GM12878 (cell line): ENCODE measurements at regions not wholly inside any gene's neighbourhood (a gene's known extent, or its start where the extent isn't known, plus 50 kb on each side); places are given as distances from the start of the nearest gene placed in this dataset.

Experiments used
- ATAC-seq: fragments of 200-7000 bp; cut with Tn5 transposase; 3 replicates; pipeline ENCODE4 v1.9.1; 2020; ENCODE audit warnings: mild to moderate bottlenecking, moderate library complexity
- BruUV-seq: library from RNA; stranded (reverse); fragments of 400-500 nt; replicated peaks from 2 replicates; lab custom pipeline; 2021; lab: Mats Ljungman, UMichigan
- CTCF ChIA-PET: fragments of 300-600 bp; sonication (Branson Sonifier 250); formaldehyde crosslinking; extraction: SDS; loops from one replicate; lab custom pipeline; 2021; ENCODE audit warnings: inconsistent platforms; lab: Yijun Ruan, JAX
- POLR2A ChIA-PET: fragments of 350-600 bp; formaldehyde crosslinking; extraction: SDS; loops from one replicate; lab custom pipeline; 2021; ENCODE audit warnings: inconsistent platforms; lab: Charles Lee
- RAD21 ChIA-PET: fragments of 300-600 bp; sonication (Branson Sonifier 250); formaldehyde crosslinking; loops from one replicate; lab custom pipeline; 2023; ENCODE audit warnings: antibody characterized with exemption; ENCODE audit not compliant: unreplicated experiment; lab: Charles Lee
- SMC1A ChIA-PET: fragments of 300-600 bp; sonication (Branson Sonifier 250); formaldehyde crosslinking; loops from one replicate; lab custom pipeline; 2023; ENCODE audit not compliant: unreplicated experiment, uncharacterized antibody; lab: Charles Lee
- DNase-seq: peaks from one replicate; pipeline ENCODE4 v3.0.0-alpha.2; 2011; ENCODE audit warnings: low read depth, low spot score
- FAIRE-seq: peaks from 3 replicates; lab custom pipeline; 2011; peaks lifted over from hg19 to GRCh38; lab: Jason Lieb, UNC
- H2AFZ ChIP-seq: 2 replicates; pipeline ENCODE4 v1.6.0; 2011; ENCODE audit warnings: low read depth, low read length, control low read depth; ENCODE audit not compliant: control insufficient read depth
- H3K27ac ChIP-seq: 2 replicates; pipeline ENCODE4 v1.5.1; 2011; ENCODE audit warnings: control low read depth; ENCODE audit not compliant: control insufficient read depth, insufficient read depth
- H3K27me3 ChIP-seq, 2 experiments: replicated peaks in 1 of 2; 2 replicates each; pipeline versions ENCODE4 v1.6.0 to v1.6.1; 2011; ENCODE audit warnings: low read length in 1 of 2; ENCODE audit not compliant: control insufficient read depth in 2 of 2, insufficient read depth in 2 of 2
- H3K36me3 ChIP-seq, 2 experiments: 2 replicates each; pipeline ENCODE4 v1.5.1; 2011; ENCODE audit warnings: low read length in 1 of 2; ENCODE audit not compliant: control insufficient read depth in 2 of 2, insufficient read depth in 2 of 2
- H3K4me1 ChIP-seq: 2 replicates; pipeline ENCODE4 v1.6.1; 2011; ENCODE audit warnings: mild to moderate bottlenecking, low read length, moderate library complexity, mixed read lengths; ENCODE audit not compliant: control insufficient read depth, insufficient read depth
- H3K4me2 ChIP-seq: 2 replicates; pipeline ENCODE4 v1.6.0; 2011; ENCODE audit warnings: control low read depth; ENCODE audit not compliant: control insufficient read depth, insufficient read depth
- H3K4me3 ChIP-seq: fragments of 200-600 bp; sonication (generic); 2 replicates; pipeline ENCODE4 v1.5.1; 2016
- H3K79me2 ChIP-seq: 2 replicates; pipeline ENCODE4 v1.6.0; 2011; ENCODE audit warnings: low read length; ENCODE audit not compliant: control insufficient read depth, insufficient read depth
- H3K9ac ChIP-seq: 2 replicates; pipeline ENCODE4 v1.8.0; 2011; ENCODE audit warnings: low read length, control low read depth, mixed read lengths; ENCODE audit not compliant: control insufficient read depth, insufficient read depth
- H3K9me3 ChIP-seq: replicated peaks from 3 replicates; pipeline ENCODE4 v1.5.1; 2011; ENCODE audit warnings: mild to moderate bottlenecking, low read length; ENCODE audit not compliant: control insufficient read depth, insufficient read depth
- H4K20me1 ChIP-seq: 2 replicates; pipeline ENCODE4 v1.6.0; 2011; ENCODE audit not compliant: control insufficient read depth, insufficient read depth
- NKRF ChIP-seq: fragments of 450-650 bp; conservative IDR thresholded peaks from 2 replicates; pipeline ENCODE4 v1.6.1; 2017; ENCODE audit warnings: mild to moderate bottlenecking, moderate library complexity
- NRF1 ChIP-seq: conservative IDR thresholded peaks from 2 replicates; pipeline ENCODE4 v1.6.1; 2011; ENCODE audit warnings: mild to moderate bottlenecking, low read depth, low read length, improper control_type of control experiment
- PKNOX1 ChIP-seq: fragments of 450-650 bp; IDR thresholded peaks from 2 replicates; pipeline ENCODE4 v1.6.1; 2016; ENCODE audit warnings: mild to moderate bottlenecking
- SIN3A ChIP-seq: IDR thresholded peaks from 2 replicates; pipeline ENCODE4 v1.6.1; 2012; ENCODE audit warnings: low read depth, low read length, improper control_type of control experiment
- TARDBP ChIP-seq: IDR thresholded peaks from 2 replicates; pipeline ENCODE4 v1.6.1; 2016; ENCODE audit warnings: borderline replicate concordance
- TCF12 ChIP-seq: IDR thresholded peaks from 2 replicates; pipeline ENCODE4 v1.6.1; 2011; ENCODE audit warnings: low read depth, mild to moderate bottlenecking, low read length
- YY1 ChIP-seq: IDR thresholded peaks from 2 replicates; pipeline ENCODE4 v1.6.1; 2011; ENCODE audit warnings: low read depth, mild to moderate bottlenecking, low read length
- WGBS: methylation state at CpG from one replicate; pipeline ENCODE4 v1.1.6; 2016; ENCODE audit warnings: low lambda C conversion rate; ENCODE audit not compliant: insufficient replicate concordance, insufficient coverage; ENCODE audit errors: missing lambda C conversion rate; 5-methylcytosine and 5-hydroxymethylcytosine counted together
- in situ Hi-C: fragments of 300-500 bp; cut with MboI; formaldehyde crosslinking; loops from 9 replicates; pipeline ENCODE4 v1.14.3; 2018; ENCODE audit warnings: mixed read lengths
- intact Hi-C: fragments of 100-400 bp; cut with micrococcal nuclease; formaldehyde crosslinking; loops from one replicate; pipeline ENCODE4 v1.14.2; 2022; ENCODE audit not compliant: unreplicated experiment

GRCh38 chr17:74113952-74114351 lies 89.5 kb upstream of the RPL38 start:
- in situ Hi-C loops (no loop called here), intact Hi-C loops (no loop called here)
- Histone ChIP-seq H3K27ac (no peak overlapping the region), H3K4me1 (no peaks in the 10 kb centered on the region), H3K4me3 (no peak overlapping the region), H3K4me2 (no peak overlapping the region), H3K9me3 (no peaks in the 10 kb centered on the region), H3K27me3 (no peaks in the 10 kb centered on the region; a peak in 1 of 4 replicates), H3K9ac (no peak overlapping the region), H3K36me3 (no peaks in the 10 kb centered on the region), H4K20me1 (no peaks in the 10 kb centered on the region), H3K79me2 (no peaks in the 10 kb centered on the region), H2AFZ (no peak overlapping the region)
- ChIA-PET RAD21 (no interaction called here), SMC1A (no interaction called here), POLR2A (no interaction called here), CTCF (no interaction called here)
- BruUV-seq = no TSS peak
- FAIRE-seq = no peak
- DNase-seq = no peak
- WGBS = 62% methylated on average over 23 of the region's 23 CpGs
- TF ChIP-seq NRF1 = no peak
- TF ChIP-seq TARDBP = no peak
- TF ChIP-seq TCF12 = no peak
- no peak for TF ChIP-seq YY1
- TF ChIP-seq NKRF = no peak
- no peak for TF ChIP-seq PKNOX1
- TF ChIP-seq SIN3A = no peak
- no peak for ATAC-seq
